ENCODE measurements at regions not wholly inside any gene's neighbourhood (a gene's known extent, or its start where the extent isn't known, plus 50 kb on each side); places are given as distances from the start of the nearest gene placed in this dataset.

GRCh38 chr3:188940573-188940932 lies 231.2 kb upstream of the TPRG1 start:
- DNase-seq (ENCODE audit: low spot score) = no peak
- Histone ChIP-seq H4K20me1 (ENCODE audit: low read depth) (no peaks in the 10 kb centered on the region), H2AFZ (replicated peaks) (no peak overlapping the region), H3K27ac (no peak overlapping the region), H3K79me2 (ENCODE audit: low read depth) (no peaks in the 10 kb centered on the region), H3K4me2 (no peak overlapping the region), H3K9me3 (ENCODE audit: low read depth) (no peaks in the 10 kb centered on the region), H3K4me3 (no peak overlapping the region), H3K9ac (no peak overlapping the region), H3K27me3 (no peaks in the 10 kb centered on the region), H3F3A (ENCODE audit: low read depth) (no peaks in the 10 kb centered on the region), H3K4me1 (peaks cover 2% of the 10 kb centered on the region), H3K36me3 (no peaks in the 10 kb centered on the region)
- H3K27me3 Mint-ChIP-seq (ENCODE audit: insufficient read depth, low read depth) = no peaks in the 10 kb centered on the region
- H3K4me1 Mint-ChIP-seq = peaks cover 6% of the 10 kb centered on the region
- no peak overlapping the region for H3K27ac Mint-ChIP-seq
- H3K36me3 Mint-ChIP-seq = peaks cover 2% of the 10 kb centered on the region
- no peaks in the 10 kb centered on the region for H3K9me3 Mint-ChIP-seq
- TF ChIP-seq EZH2 (IDR thresholded peaks at IDR 0.05) (no peak), CTCF (IDR thresholded peaks at IDR 0.05) (no peak)
- no peak overlapping the region for H3K4me3 Mint-ChIP-seq

- H3K36me3 ChIP-seq = no peaks in the 10 kb centered on the region
- TF ChIP-seq EZH2phosphoT487 (IDR thresholded peaks at IDR 0.05) (no peak), EZH2 (IDR thresholded peaks at IDR 0.05) (no peak), CTCF (IDR thresholded peaks at IDR 0.05) (no peak)
Observed at GRCh38 chr3:188941103-188941502, 230.7 kb upstream of the TPRG1 start.

GRCh38 chr3:188942191-188942590 lies 229.6 kb upstream of the TPRG1 start:
- H3K36me3 ChIP-seq = no peaks in the 10 kb centered on the region
- H2AFZ ChIP-seq (replicated peaks) = no peak overlapping the region
- no peak for DNase-seq (ENCODE audit: low spot score)
- Mint-ChIP-seq H3K27me3 (ENCODE audit: insufficient read depth, low read depth) (no peaks in the 10 kb centered on the region), H3K27ac (no peak overlapping the region), H3K4me3 (no peak overlapping the region), H3K36me3 (peaks cover 2% of the 10 kb centered on the region), H3K9me3 (no peaks in the 10 kb centered on the region), H3K4me1 (peaks cover 11% of the 10 kb centered on the region)
- H3K4me1 ChIP-seq = peaks cover 5% of the 10 kb centered on the region
- H4K20me1 ChIP-seq (ENCODE audit: low read depth) = no peaks in the 10 kb centered on the region
- H3K27me3 ChIP-seq = peaks cover 11% of the 10 kb centered on the region
- no peak overlapping the region for H3K4me2 ChIP-seq
- H3F3A ChIP-seq (ENCODE audit: low read depth) = peaks cover 7% of the 10 kb centered on the region
- H3K4me3 ChIP-seq = no peak overlapping the region
- no peak overlapping the region for H3K9ac ChIP-seq
- H3K9me3 ChIP-seq (ENCODE audit: low read depth) = no peaks in the 10 kb centered on the region
- TF ChIP-seq EZH2 (IDR thresholded peaks at IDR 0.05) (no peak), CTCF (IDR thresholded peaks at IDR 0.05) (no peak), EZH2phosphoT487 (IDR thresholded peaks at IDR 0.05) (no peak)
- no peak overlapping the region for H3K27ac ChIP-seq
- H3K79me2 ChIP-seq (ENCODE audit: low read depth) = no peaks in the 10 kb centered on the region

More at GRCh38 chr3:188941103-188941502, 230.7 kb upstream of the TPRG1 start:
- Mint-ChIP-seq H3K36me3 (peaks cover 2% of the 10 kb centered on the region), H3K4me3 (no peak overlapping the region), H3K27ac (no peak overlapping the region), H3K27me3 (ENCODE audit: insufficient read depth, low read depth) (no peaks in the 10 kb centered on the region), H3K4me1 (peaks cover 6% of the 10 kb centered on the region), H3K9me3 (no peaks in the 10 kb centered on the region)
- DNase-seq (ENCODE audit: low spot score) = no peak
- peaks cover under 1% of the 10 kb centered on the region for H3K27me3 ChIP-seq
- H3K4me3 ChIP-seq = no peak overlapping the region
- H2AFZ ChIP-seq (replicated peaks) = no peak overlapping the region
- H3K27ac ChIP-seq = no peak overlapping the region
- H3K9ac ChIP-seq = no peak overlapping the region
- no peaks in the 10 kb centered on the region for H4K20me1 ChIP-seq (ENCODE audit: low read depth)
- no peaks in the 10 kb centered on the region for H3K9me3 ChIP-seq (ENCODE audit: low read depth)
- no peaks in the 10 kb centered on the region for H3F3A ChIP-seq (ENCODE audit: low read depth)
- peaks cover 2% of the 10 kb centered on the region for H3K4me1 ChIP-seq
- no peak overlapping the region for H3K4me2 ChIP-seq
- H3K79me2 ChIP-seq (ENCODE audit: low read depth) = no peaks in the 10 kb centered on the region

GRCh38 chr3:188943591-188943990 lies 228.2 kb upstream of the TPRG1 start:
- H3K4me3 ChIP-seq = no peak overlapping the region
- H3K4me2 ChIP-seq = no peak overlapping the region
- Mint-ChIP-seq H3K27ac (no peak overlapping the region), H3K27me3 (ENCODE audit: insufficient read depth, low read depth) (no peaks in the 10 kb centered on the region), H3K9me3 (no peaks in the 10 kb centered on the region), H3K4me1 (peaks cover 18% of the 10 kb centered on the region), H3K36me3 (no peaks in the 10 kb centered on the region), H3K4me3 (no peak overlapping the region)
- no peaks in the 10 kb centered on the region for H3K9me3 ChIP-seq (ENCODE audit: low read depth)
- TF ChIP-seq EZH2phosphoT487 (IDR thresholded peaks at IDR 0.05) (no peak), CTCF (IDR thresholded peaks at IDR 0.05) (no peak), EZH2 (IDR thresholded peaks at IDR 0.05) (no peak)
- H3K79me2 ChIP-seq (ENCODE audit: low read depth) = no peaks in the 10 kb centered on the region
- no peaks in the 10 kb centered on the region for H3K36me3 ChIP-seq
- H3F3A ChIP-seq (ENCODE audit: low read depth) = peaks cover 21% of the 10 kb centered on the region
- H4K20me1 ChIP-seq (ENCODE audit: low read depth) = no peaks in the 10 kb centered on the region
- no peak overlapping the region for H3K9ac ChIP-seq
- H3K4me1 ChIP-seq = peaks cover 10% of the 10 kb centered on the region
- peaks cover 15% of the 10 kb centered on the region for H3K27me3 ChIP-seq
- no peak overlapping the region for H2AFZ ChIP-seq (replicated peaks)
- no peak overlapping the region for H3K27ac ChIP-seq
- DNase-seq (ENCODE audit: low spot score) = no peak

Measured in neural progenitor cell (in vitro differentiated cells).